IMR-90 (cell line): ENCODE measurements at regions not wholly inside any gene's neighbourhood (a gene's known extent, or its start where the extent isn't known, plus 50 kb on each side); places are given as distances from the start of the nearest gene placed in this dataset.

Source experiments
- ATAC-seq: fragments of 200-7000 bp; cut with Tn5 transposase; 2 replicates; pipeline ENCODE4 v1.9.1; 2020; ENCODE audit warnings: low read depth, mild to moderate bottlenecking, moderate library complexity
- BruUV-seq: library from RNA; stranded (reverse); fragments of 400-500 nt; replicated peaks from 2 replicates; lab custom pipeline; 2021; lab: Mats Ljungman, UMichigan
- CTCF ChIA-PET: fragments of 300-600 bp; formaldehyde crosslinking; extraction: SDS; loops from one replicate; lab custom pipeline; 2021; ENCODE audit warnings: antibody characterized with exemption; lab: Yijun Ruan, JAX
- POLR2A ChIA-PET: fragments of 300-600 bp; sonication (Branson Sonifier 250); formaldehyde crosslinking; loops from one replicate; lab custom pipeline; 2022; ENCODE audit warnings: antibody characterized with exemption; ENCODE audit not compliant: unreplicated experiment; lab: Charles Lee
- DNase-seq: peaks from one replicate; pipeline ENCODE4 v3.0.0; 2013
- H2AFZ ChIP-seq: replicated peaks from 2 replicates; pipeline ENCODE3; 2013; ENCODE audit warnings: low read length, mild to moderate bottlenecking; ENCODE audit not compliant: poor library complexity
- H2AK5ac ChIP-seq: 2 replicates; pipeline ENCODE4 v1.6.1; 2013; ENCODE audit warnings: low read depth, low read length, inconsistent platforms
- H2AK9ac ChIP-seq: replicated peaks from 2 replicates; pipeline ENCODE3; 2013; ENCODE audit warnings: mild to moderate bottlenecking, low read depth, low read length, moderate library complexity; ENCODE audit not compliant: poor library complexity
- H2BK120ac ChIP-seq: 2 replicates; pipeline ENCODE4 v1.6.1; 2013; ENCODE audit warnings: low read depth, low read length, inconsistent platforms
- H2BK15ac ChIP-seq: 3 replicates; pipeline ENCODE4 v1.6.1; 2013; ENCODE audit warnings: low read depth, low read length, inconsistent platforms
- H2BK20ac ChIP-seq: 2 replicates; pipeline ENCODE4 v1.6.1; 2013; ENCODE audit warnings: low read depth, mild to moderate bottlenecking, inconsistent platforms, low read length, moderate library complexity
- H2BK5ac ChIP-seq: 2 replicates; pipeline ENCODE4 v1.6.1; 2013; ENCODE audit warnings: mild to moderate bottlenecking, low read depth, low read length, inconsistent platforms; ENCODE audit not compliant: poor library complexity, severe bottlenecking
- H3K14ac ChIP-seq: replicated peaks from 2 replicates; pipeline ENCODE4 v1.6.1; 2013; ENCODE audit warnings: low read depth, low read length, inconsistent platforms
- H3K18ac ChIP-seq: 2 replicates; pipeline ENCODE4 v1.6.1; 2013; ENCODE audit warnings: low read depth, low read length, control low read depth
- H3K23ac ChIP-seq: 2 replicates; pipeline ENCODE4 v1.6.1; 2013; ENCODE audit warnings: low read depth, low read length, inconsistent platforms
- H3K27ac ChIP-seq: 2 replicates; pipeline ENCODE4 v1.5.1; 2013; ENCODE audit warnings: mild to moderate bottlenecking, control low read depth, low read length; ENCODE audit not compliant: insufficient read depth
- H3K27me3 ChIP-seq: 2 replicates; pipeline ENCODE4 v1.6.1; 2013; ENCODE audit warnings: low read length; ENCODE audit not compliant: control insufficient read depth, insufficient read depth
- H3K36me3 ChIP-seq: 2 replicates; pipeline ENCODE4 v1.6.1; 2013; ENCODE audit warnings: low read length, mixed read lengths; ENCODE audit not compliant: control insufficient read depth, insufficient read depth
- H3K4ac ChIP-seq: 2 replicates; pipeline ENCODE4 v1.6.1; 2013; ENCODE audit warnings: low read depth, low read length, inconsistent platforms
- H3K4me1 ChIP-seq: 2 replicates; pipeline ENCODE4 v1.6.1; 2013; ENCODE audit warnings: low read length, mixed read lengths; ENCODE audit not compliant: control insufficient read depth, insufficient read depth
- H3K4me2 ChIP-seq: 2 replicates; pipeline ENCODE4 v1.6.1; 2013; ENCODE audit warnings: low read depth, mild to moderate bottlenecking, control low read depth, low read length, moderate library complexity
- H3K4me3 ChIP-seq: 2 replicates; pipeline ENCODE4 v1.5.1; 2013; ENCODE audit warnings: low read depth, mild to moderate bottlenecking, control low read depth, low read length, moderate library complexity; ENCODE audit not compliant: insufficient read depth
- H3K56ac ChIP-seq: 2 replicates; pipeline ENCODE4 v1.6.1; 2013; ENCODE audit warnings: low read length, inconsistent platforms; ENCODE audit not compliant: insufficient read depth; ENCODE audit errors: extremely low read depth
- H3K79me1 ChIP-seq, 2 experiments: 2 replicates each; pipeline ENCODE4 v1.6.1; 2013; ENCODE audit warnings: low read length in 2 of 2, inconsistent platforms in 1 of 2, low read depth in 1 of 2
- H3K9ac ChIP-seq: 2 replicates; pipeline ENCODE4 v1.6.1; 2013; ENCODE audit warnings: low read depth, low read length, control low read depth
- H3K9me1 ChIP-seq: 2 replicates; pipeline ENCODE4 v1.6.1; 2013; ENCODE audit warnings: low read length, inconsistent platforms; ENCODE audit not compliant: insufficient read depth
- H3K9me3 ChIP-seq: 2 replicates; pipeline ENCODE4 v1.6.1; 2013; ENCODE audit warnings: low read length; ENCODE audit not compliant: control insufficient read depth, insufficient read depth
- H4K20me1 ChIP-seq: 2 replicates; pipeline ENCODE4 v1.6.1; 2013; ENCODE audit warnings: low read length, inconsistent platforms; ENCODE audit not compliant: insufficient read depth
- H4K5ac ChIP-seq: 2 replicates; pipeline ENCODE4 v1.6.1; 2013; ENCODE audit warnings: mild to moderate bottlenecking, low read depth, low read length, control low read depth
- H4K8ac ChIP-seq, 2 experiments: 2 replicates each; pipeline ENCODE4 v1.6.1; 2013; ENCODE audit warnings: low read depth in 2 of 2, low read length in 2 of 2, control low read depth in 1 of 2, inconsistent platforms in 1 of 2
- H4K91ac ChIP-seq: 2 replicates; pipeline ENCODE4 v1.6.1; 2013; ENCODE audit warnings: low read depth, low read length, inconsistent platforms; ENCODE audit not compliant: insufficient read depth
- CEBPB ChIP-seq: IDR thresholded peaks from 2 replicates; pipeline ENCODE4 v1.6.1; 2012; ENCODE audit warnings: low read depth, low read length, improper control_type of control experiment
- POLR2A ChIP-seq: IDR thresholded peaks from 2 replicates; pipeline ENCODE4 v1.6.1; 2012; ENCODE audit warnings: mild to moderate bottlenecking, low read depth, low read length
- WGBS, 2 experiments: methylation state at CpG; one replicate each; pipeline versions ENCODE4 v1.1.5 to v1.1.7; 2013; ENCODE audit warnings: missing lambda C conversion rate in 2 of 2; ENCODE audit not compliant: insufficient read length in 1 of 2; ENCODE audit errors: extremely low coverage in 2 of 2; 5-methylcytosine and 5-hydroxymethylcytosine counted together
- dilution Hi-C: fragments of 300-500 bp; cut with HindIII; formaldehyde crosslinking; loops from one replicate; pipeline ENCODE4 v1.14.3; 2018; ENCODE audit warnings: low sequenced_read_pairs; ENCODE audit not compliant: unreplicated experiment
- in situ Hi-C: fragments of 300-500 bp; cut with MboI; formaldehyde crosslinking; loops from 3 replicates; pipeline ENCODE4 v1.14.3; 2019; ENCODE audit warnings: low sequenced_read_pairs, inconsistent platforms, mixed read lengths
- intact Hi-C: fragments of 100-400 bp; cut with micrococcal nuclease; formaldehyde crosslinking; loops from 2 replicates; pipeline ENCODE4 v1.10.0; 2022

DNA sequence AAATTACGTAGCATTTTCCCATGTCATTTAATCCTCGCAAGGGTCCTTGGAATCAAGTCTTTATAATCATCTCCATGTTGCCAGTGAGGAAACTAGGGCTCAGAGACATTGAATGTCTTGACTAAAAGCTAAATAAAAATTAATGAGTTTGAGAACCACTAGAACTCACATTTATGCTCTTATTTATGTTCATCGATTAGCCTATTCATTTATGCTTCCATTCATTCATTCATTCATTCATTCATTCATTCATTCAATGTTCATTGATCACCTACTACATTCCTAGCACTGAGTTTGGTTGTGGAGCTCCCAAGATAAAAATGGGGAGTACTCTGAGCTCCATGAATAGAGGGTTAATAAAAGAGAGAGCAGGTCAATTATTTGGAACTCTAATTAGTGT lies 59.7 kb downstream of the KCNA1 start:
- TF ChIP-seq CEBPB (no peak), POLR2A (no peak)
- Histone ChIP-seq H3K56ac (no peak overlapping the region), H3K9me1 (no peaks in the 10 kb centered on the region), H4K91ac (no peak overlapping the region), H4K8ac (no peak overlapping the region), H2BK120ac (no peak overlapping the region), H3K4me1 (no peaks in the 10 kb centered on the region), H3K9ac (no peak overlapping the region), H2AK9ac (no peak overlapping the region), H2BK15ac (no peak overlapping the region), H3K23ac (no peak overlapping the region), H2AK5ac (no peak overlapping the region), H4K20me1 (no peaks in the 10 kb centered on the region), H3K27ac (no peak overlapping the region), H2BK5ac (no peak overlapping the region), H3K4ac (no peak overlapping the region), H3K14ac (no peak overlapping the region), H3K36me3 (no peaks in the 10 kb centered on the region), H2AFZ (no peak overlapping the region), H3K18ac (no peak overlapping the region), H3K27me3 (peaks cover 2% of the 10 kb centered on the region), H3K79me1 (no peaks in the 10 kb centered on the region), H3K4me3 (no peak overlapping the region), H3K9me3 (no peaks in the 10 kb centered on the region), H2BK20ac (no peak overlapping the region), H4K5ac (no peak overlapping the region), H3K4me2 (no peak overlapping the region)
- intact Hi-C loops (no loop called here), dilution Hi-C loops (no loop called here), in situ Hi-C loops (no loop called here)
- no CpG with 5 or more reads among the region's 3 CpGs for WGBS, 2 experiments
- ChIA-PET CTCF (no interaction called here), POLR2A (no interaction called here)
- no TSS peak for BruUV-seq
- no peak for DNase-seq
- ATAC-seq = no peak
